IPS DF 4.7 (cell line): ENCODE measurements at regions not wholly inside any gene's neighbourhood (a gene's known extent, or its start where the extent isn't known, plus 50 kb on each side); places are given as distances from the start of the nearest gene placed in this dataset.

Experiments
- DNase-seq: peaks from one replicate; pipeline ENCODE4 v3.0.0-alpha.2; 2013; ENCODE audit warnings: low spot score; ENCODE audit errors: extremely low read depth

GRCh38 chr9:87152256-87152655 lies 204.9 kb upstream of the GAS1 start:
- no peak for DNase-seq

GRCh38 chr9:87156247-87156646 lies 208.9 kb upstream of the GAS1 start:
- DNase-seq, result no peak

- no peak for DNase-seq
These were observed 210.2 kb upstream of the GAS1 start for GRCh38 chr9:87157366-87158031.

- DNase-seq, result no peak
These were observed 211.5 kb upstream of the GAS1 start for GRCh38 chr9:87158765-87159164.

GRCh38 chr9:87160148-87161102 lies 213.1 kb upstream of the GAS1 start:
- DNase-seq, result no peak

- DNase-seq, result no peak
These were observed 219.9 kb upstream of the GAS1 start for GRCh38 chr9:87167161-87167560.

- no peak for DNase-seq
These were observed 220.3 kb upstream of the GAS1 start for GRCh38 chr9:87167582-87167981.

GRCh38 chr9:87178302-87178701 lies 231.0 kb upstream of the GAS1 start:
- DNase-seq, result no peak

GRCh38 chr9:87179553-87180340 lies 232.4 kb upstream of the GAS1 start:
- DNase-seq, result no peak

GRCh38 chr9:87180361-87180760 lies 233.1 kb upstream of the GAS1 start:
- DNase-seq, result no peak

GRCh38 chr9:87180841-87181240 lies 233.5 kb upstream of the GAS1 start:
- no peak for DNase-seq

- DNase-seq, result no peak
These were observed 234.4 kb upstream of the GAS1 start for GRCh38 chr9:87181670-87182069.

- DNase-seq, result no peak
These were observed 237.8 kb upstream of the GAS1 start for GRCh38 chr9:87184956-87185642.

- no peak for DNase-seq
These were observed 240.3 kb upstream of the GAS1 start for GRCh38 chr9:87187656-87188055.

- no peak for DNase-seq
These were observed 241.7 kb upstream of the GAS1 start for GRCh38 chr9:87189006-87189405.

GRCh38 chr9:87193151-87193550 lies 245.8 kb upstream of the GAS1 start:
- no peak for DNase-seq

- no peak for DNase-seq
These were observed 246.9 kb upstream of the GAS1 start for GRCh38 chr9:87193925-87194868.

- no peak for DNase-seq
These were observed 248.0 kb upstream of the GAS1 start for GRCh38 chr9:87195306-87195705.

GRCh38 chr9:87197349-87198130 lies 250.2 kb upstream of the GAS1 start:
- DNase-seq, result no peak
